WTC11 (cell line): ENCODE measurements at regions not wholly inside any gene's neighbourhood (a gene's known extent, or its start where the extent isn't known, plus 50 kb on each side); places are given as distances from the start of the nearest gene placed in this dataset.

Experiments used
- ATAC-seq: fragments of 200-7000 bp; cut with Tn5 transposase; 2 replicates; pipeline ENCODE4 v1.10.0; 2021; ENCODE audit warnings: mild to moderate bottlenecking, moderate library complexity
- CTCF ChIA-PET: fragments of 300-600 bp; sonication (Branson Sonifier 250); formaldehyde crosslinking; loops from one replicate; lab custom pipeline; 2021; ENCODE audit warnings: antibody characterized with exemption; lab: Charles Lee
- POLR2A ChIA-PET: fragments of 350-600 bp; sonication (Branson Sonifier 250); formaldehyde crosslinking; loops from one replicate; lab custom pipeline; 2021; ENCODE audit warnings: antibody characterized with exemption; lab: Charles Lee
- DNase-seq: peaks from one replicate; pipeline ENCODE4 v3.0.0; 2021; ENCODE audit warnings: low spot score
- H3K27ac Mint-ChIP-seq: 2 replicates; pipeline ENCODE4 v1.8.0; 2021; ENCODE audit warnings: mixed read lengths
- H3K27me3 Mint-ChIP-seq: 2 replicates; pipeline ENCODE4 v1.8.0; 2021; ENCODE audit warnings: low read depth, mild to moderate bottlenecking, moderate library complexity, mixed read lengths
- H3K36me3 Mint-ChIP-seq: 2 replicates; pipeline ENCODE4 v1.8.0; 2021; ENCODE audit warnings: mixed read lengths
- H3K4me1 Mint-ChIP-seq: 2 replicates; pipeline ENCODE4 v1.8.0; 2022; ENCODE audit warnings: mixed read lengths
- H3K4me3 Mint-ChIP-seq: 2 replicates; pipeline ENCODE4 v1.8.0; 2021; ENCODE audit warnings: mild to moderate bottlenecking, moderate library complexity, mixed read lengths
- H3K9me3 Mint-ChIP-seq: 2 replicates; pipeline ENCODE4 v1.8.0; 2021; ENCODE audit warnings: mixed read lengths
- CREB1 ChIP-seq: sonication (generic); formaldehyde crosslinking; IDR thresholded peaks from 2 replicates; pipeline ENCODE4 v1.8.0; 2023; ENCODE audit warnings: mild to moderate bottlenecking, missing genetic modification reagents
- CREM ChIP-seq: sonication (generic); formaldehyde crosslinking; IDR thresholded peaks from 2 replicates; pipeline ENCODE4 v1.8.1; 2022; ENCODE audit warnings: mild to moderate bottlenecking, missing genetic modification reagents, moderate library complexity
- NR1H2 ChIP-seq: sonication (generic); formaldehyde crosslinking; IDR thresholded peaks from 2 replicates; pipeline ENCODE4 v1.9.0; 2021; ENCODE audit warnings: mild to moderate bottlenecking, moderate library complexity, missing genetic modification reagents
- NR3C1 ChIP-seq: sonication (generic); formaldehyde crosslinking; conservative IDR thresholded peaks from 2 replicates; pipeline ENCODE4 v1.8.1; 2023; ENCODE audit warnings: low read depth, mild to moderate bottlenecking, missing genetic modification reagents
- SOX15 ChIP-seq: fragments of 250-450 bp; sonication (Bioruptor Pico); IDR thresholded peaks from 2 replicates; pipeline ENCODE4 v1.9.0; 2021; ENCODE audit warnings: mild to moderate bottlenecking
- ZNF121 ChIP-seq: sonication (generic); formaldehyde crosslinking; IDR thresholded peaks from 2 replicates; pipeline ENCODE4 v1.8.0; 2023; ENCODE audit warnings: missing genetic modification reagents
- ZNF219 ChIP-seq: sonication (generic); formaldehyde crosslinking; IDR thresholded peaks from 2 replicates; pipeline ENCODE4 v1.8.0; 2023; ENCODE audit warnings: missing genetic modification reagents, mild to moderate bottlenecking, borderline replicate concordance
- TF ChIP-seq, protein P1 (sequence below): fragments of 250-450 bp; sonication (Bioruptor Pico); IDR thresholded peaks from 2 replicates; pipeline ENCODE4 v1.8.0; 2021; ENCODE audit warnings: mild to moderate bottlenecking
- TF ChIP-seq, protein P2 (sequence below): sonication (generic); formaldehyde crosslinking; IDR thresholded peaks from 2 replicates; pipeline ENCODE4 v1.8.1; 2022; ENCODE audit warnings: low read depth, mild to moderate bottlenecking, moderate library complexity, missing genetic modification reagents, borderline replicate concordance
- TF ChIP-seq, protein P3 (sequence below): sonication (generic); formaldehyde crosslinking; conservative IDR thresholded peaks from 2 replicates; pipeline ENCODE4 v1.8.1; 2022; ENCODE audit warnings: mild to moderate bottlenecking, missing genetic modification reagents
- TF ChIP-seq, protein P4 (sequence below): sonication (generic); formaldehyde crosslinking; IDR thresholded peaks from 2 replicates; pipeline ENCODE4 v1.8.1; 2022; ENCODE audit warnings: mild to moderate bottlenecking, missing genetic modification reagents, moderate library complexity, borderline replicate concordance
- TF ChIP-seq, protein P5 (sequence below): sonication (generic); formaldehyde crosslinking; IDR thresholded peaks from 2 replicates; pipeline ENCODE4 v1.8.1; 2023; ENCODE audit warnings: mild to moderate bottlenecking, missing genetic modification reagents, moderate library complexity
- TF ChIP-seq, protein P6 (sequence below): sonication (generic); formaldehyde crosslinking; IDR thresholded peaks from 2 replicates; pipeline ENCODE4 v1.8.0; 2023; ENCODE audit warnings: missing genetic modification reagents, mild to moderate bottlenecking, borderline replicate concordance
- TF ChIP-seq, protein P7 (sequence below): fragments of 250-450 bp; sonication (Bioruptor Pico); IDR thresholded peaks from 2 replicates; pipeline ENCODE4 v2.1.2; 2022; ENCODE audit warnings: mild to moderate bottlenecking, moderate library complexity

DNA sequence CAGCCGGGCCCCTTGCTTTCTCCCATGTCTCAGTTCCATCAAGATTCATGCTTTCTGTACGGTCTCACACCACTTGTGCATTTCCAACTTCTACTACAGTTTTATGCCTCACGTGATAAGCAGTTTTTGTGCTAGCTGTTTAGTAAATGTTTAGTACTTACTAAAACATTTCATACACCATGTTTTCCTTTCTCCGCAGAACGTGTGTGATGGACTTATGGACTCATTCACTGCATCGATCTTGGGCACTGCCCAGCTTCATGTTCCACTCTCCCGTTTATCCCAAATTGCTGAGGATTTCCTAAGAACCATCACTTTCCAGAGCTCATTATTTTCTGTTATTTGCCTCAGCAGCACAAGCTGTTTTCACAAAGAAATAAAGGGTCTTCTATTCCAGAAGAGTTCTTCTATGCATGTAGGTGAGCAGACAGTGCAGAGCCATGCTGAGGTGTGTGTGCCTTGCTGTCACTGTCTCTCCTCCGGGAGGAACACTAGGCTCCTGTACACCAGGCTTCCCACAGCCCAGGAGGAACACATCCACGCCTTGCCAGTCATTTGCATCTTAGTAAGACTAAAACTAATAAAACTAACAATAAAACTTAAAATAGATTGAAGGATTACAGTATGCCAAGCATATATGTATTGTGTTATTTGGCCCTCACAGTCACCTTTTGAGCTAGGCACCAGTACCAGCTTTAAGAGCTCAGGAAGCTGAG lies 90.3 kb upstream of the EEA1 start:
- H3K4me3 Mint-ChIP-seq = no peak overlapping the region
- no peaks in the 10 kb centered on the region for H3K36me3 Mint-ChIP-seq
- no peak for TF ChIP-seq NR3C1 (CRISPR knock-in tag)
- TF ChIP-seq, protein P1, sequence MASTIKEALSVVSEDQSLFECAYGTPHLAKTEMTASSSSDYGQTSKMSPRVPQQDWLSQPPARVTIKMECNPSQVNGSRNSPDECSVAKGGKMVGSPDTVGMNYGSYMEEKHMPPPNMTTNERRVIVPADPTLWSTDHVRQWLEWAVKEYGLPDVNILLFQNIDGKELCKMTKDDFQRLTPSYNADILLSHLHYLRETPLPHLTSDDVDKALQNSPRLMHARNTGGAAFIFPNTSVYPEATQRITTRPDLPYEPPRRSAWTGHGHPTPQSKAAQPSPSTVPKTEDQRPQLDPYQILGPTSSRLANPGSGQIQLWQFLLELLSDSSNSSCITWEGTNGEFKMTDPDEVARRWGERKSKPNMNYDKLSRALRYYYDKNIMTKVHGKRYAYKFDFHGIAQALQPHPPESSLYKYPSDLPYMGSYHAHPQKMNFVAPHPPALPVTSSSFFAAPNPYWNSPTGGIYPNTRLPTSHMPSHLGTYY = no peak
- TF ChIP-seq, protein P2, sequence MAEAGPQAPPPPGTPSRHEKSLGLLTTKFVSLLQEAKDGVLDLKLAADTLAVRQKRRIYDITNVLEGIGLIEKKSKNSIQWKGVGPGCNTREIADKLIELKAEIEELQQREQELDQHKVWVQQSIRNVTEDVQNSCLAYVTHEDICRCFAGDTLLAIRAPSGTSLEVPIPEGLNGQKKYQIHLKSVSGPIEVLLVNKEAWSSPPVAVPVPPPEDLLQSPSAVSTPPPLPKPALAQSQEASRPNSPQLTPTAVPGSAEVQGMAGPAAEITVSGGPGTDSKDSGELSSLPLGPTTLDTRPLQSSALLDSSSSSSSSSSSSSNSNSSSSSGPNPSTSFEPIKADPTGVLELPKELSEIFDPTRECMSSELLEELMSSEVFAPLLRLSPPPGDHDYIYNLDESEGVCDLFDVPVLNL (CRISPR knock-in tag) = no peak
- TF ChIP-seq CREB1 (CRISPR knock-in tag) = no peak
- TF ChIP-seq ZNF121 = no peak
- TF ChIP-seq, protein P3, sequence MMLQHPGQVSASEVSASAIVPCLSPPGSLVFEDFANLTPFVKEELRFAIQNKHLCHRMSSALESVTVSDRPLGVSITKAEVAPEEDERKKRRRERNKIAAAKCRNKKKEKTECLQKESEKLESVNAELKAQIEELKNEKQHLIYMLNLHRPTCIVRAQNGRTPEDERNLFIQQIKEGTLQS = no peak
- TF ChIP-seq NR1H2 (CRISPR knock-in tag) = no peak
- TF ChIP-seq, protein P4, sequence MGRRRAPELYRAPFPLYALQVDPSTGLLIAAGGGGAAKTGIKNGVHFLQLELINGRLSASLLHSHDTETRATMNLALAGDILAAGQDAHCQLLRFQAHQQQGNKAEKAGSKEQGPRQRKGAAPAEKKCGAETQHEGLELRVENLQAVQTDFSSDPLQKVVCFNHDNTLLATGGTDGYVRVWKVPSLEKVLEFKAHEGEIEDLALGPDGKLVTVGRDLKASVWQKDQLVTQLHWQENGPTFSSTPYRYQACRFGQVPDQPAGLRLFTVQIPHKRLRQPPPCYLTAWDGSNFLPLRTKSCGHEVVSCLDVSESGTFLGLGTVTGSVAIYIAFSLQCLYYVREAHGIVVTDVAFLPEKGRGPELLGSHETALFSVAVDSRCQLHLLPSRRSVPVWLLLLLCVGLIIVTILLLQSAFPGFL = no peak
- no peak for TF ChIP-seq SOX15 (CRISPR knock-in tag)
- TF ChIP-seq, protein P5, sequence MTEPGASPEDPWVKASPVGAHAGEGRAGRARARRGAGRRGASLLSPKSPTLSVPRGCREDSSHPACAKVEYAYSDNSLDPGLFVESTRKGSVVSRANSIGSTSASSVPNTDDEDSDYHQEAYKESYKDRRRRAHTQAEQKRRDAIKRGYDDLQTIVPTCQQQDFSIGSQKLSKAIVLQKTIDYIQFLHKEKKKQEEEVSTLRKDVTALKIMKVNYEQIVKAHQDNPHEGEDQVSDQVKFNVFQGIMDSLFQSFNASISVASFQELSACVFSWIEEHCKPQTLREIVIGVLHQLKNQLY (CRISPR knock-in tag) = no peak
- TF ChIP-seq CREM = no peak
- TF ChIP-seq ZNF219 = no peak
- TF ChIP-seq, protein P6, sequence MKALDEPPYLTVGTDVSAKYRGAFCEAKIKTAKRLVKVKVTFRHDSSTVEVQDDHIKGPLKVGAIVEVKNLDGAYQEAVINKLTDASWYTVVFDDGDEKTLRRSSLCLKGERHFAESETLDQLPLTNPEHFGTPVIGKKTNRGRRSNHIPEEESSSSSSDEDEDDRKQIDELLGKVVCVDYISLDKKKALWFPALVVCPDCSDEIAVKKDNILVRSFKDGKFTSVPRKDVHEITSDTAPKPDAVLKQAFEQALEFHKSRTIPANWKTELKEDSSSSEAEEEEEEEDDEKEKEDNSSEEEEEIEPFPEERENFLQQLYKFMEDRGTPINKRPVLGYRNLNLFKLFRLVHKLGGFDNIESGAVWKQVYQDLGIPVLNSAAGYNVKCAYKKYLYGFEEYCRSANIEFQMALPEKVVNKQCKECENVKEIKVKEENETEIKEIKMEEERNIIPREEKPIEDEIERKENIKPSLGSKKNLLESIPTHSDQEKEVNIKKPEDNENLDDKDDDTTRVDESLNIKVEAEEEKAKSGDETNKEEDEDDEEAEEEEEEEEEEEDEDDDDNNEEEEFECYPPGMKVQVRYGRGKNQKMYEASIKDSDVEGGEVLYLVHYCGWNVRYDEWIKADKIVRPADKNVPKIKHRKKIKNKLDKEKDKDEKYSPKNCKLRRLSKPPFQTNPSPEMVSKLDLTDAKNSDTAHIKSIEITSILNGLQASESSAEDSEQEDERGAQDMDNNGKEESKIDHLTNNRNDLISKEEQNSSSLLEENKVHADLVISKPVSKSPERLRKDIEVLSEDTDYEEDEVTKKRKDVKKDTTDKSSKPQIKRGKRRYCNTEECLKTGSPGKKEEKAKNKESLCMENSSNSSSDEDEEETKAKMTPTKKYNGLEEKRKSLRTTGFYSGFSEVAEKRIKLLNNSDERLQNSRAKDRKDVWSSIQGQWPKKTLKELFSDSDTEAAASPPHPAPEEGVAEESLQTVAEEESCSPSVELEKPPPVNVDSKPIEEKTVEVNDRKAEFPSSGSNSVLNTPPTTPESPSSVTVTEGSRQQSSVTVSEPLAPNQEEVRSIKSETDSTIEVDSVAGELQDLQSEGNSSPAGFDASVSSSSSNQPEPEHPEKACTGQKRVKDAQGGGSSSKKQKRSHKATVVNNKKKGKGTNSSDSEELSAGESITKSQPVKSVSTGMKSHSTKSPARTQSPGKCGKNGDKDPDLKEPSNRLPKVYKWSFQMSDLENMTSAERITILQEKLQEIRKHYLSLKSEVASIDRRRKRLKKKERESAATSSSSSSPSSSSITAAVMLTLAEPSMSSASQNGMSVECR (CRISPR knock-in tag) = no peak
- TF ChIP-seq, protein P7, sequence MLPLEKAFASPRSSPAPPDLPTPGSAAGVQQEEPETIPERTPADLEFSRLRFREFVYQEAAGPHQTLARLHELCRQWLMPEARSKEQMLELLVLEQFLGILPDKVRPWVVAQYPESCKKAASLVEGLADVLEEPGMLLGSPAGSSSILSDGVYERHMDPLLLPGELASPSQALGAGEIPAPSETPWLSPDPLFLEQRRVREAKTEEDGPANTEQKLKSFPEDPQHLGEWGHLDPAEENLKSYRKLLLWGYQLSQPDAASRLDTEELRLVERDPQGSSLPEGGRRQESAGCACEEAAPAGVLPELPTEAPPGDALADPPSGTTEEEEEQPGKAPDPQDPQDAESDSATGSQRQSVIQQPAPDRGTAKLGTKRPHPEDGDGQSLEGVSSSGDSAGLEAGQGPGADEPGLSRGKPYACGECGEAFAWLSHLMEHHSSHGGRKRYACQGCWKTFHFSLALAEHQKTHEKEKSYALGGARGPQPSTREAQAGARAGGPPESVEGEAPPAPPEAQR = no peak
- TF ChIP-seq, all 79 proteins: peak for 0
- POLR2A ChIA-PET = no interaction called here
- Mint-ChIP-seq H3K4me1 (peaks cover 15% of the 10 kb centered on the region), H3K27ac (no peak overlapping the region), H3K9me3 (no peaks in the 10 kb centered on the region), H3K27me3 (no peaks in the 10 kb centered on the region)
- DNase-seq = no peak
- ATAC-seq = no peak
- CTCF ChIA-PET = interaction anchor here (1.4 kb wide), 1 partner anchor 32 kb away, joined by 4 read pairs; no protein-coding TSS in a partner anchor
